ENCODE measurements at regions not wholly inside any gene's neighbourhood (a gene's known extent, or its start where the extent isn't known, plus 50 kb on each side); places are given as distances from the start of the nearest gene placed in this dataset.
A peak's percentile ranks its signal among the peaks of the same experiment; 100 is the strongest.

DNA sequence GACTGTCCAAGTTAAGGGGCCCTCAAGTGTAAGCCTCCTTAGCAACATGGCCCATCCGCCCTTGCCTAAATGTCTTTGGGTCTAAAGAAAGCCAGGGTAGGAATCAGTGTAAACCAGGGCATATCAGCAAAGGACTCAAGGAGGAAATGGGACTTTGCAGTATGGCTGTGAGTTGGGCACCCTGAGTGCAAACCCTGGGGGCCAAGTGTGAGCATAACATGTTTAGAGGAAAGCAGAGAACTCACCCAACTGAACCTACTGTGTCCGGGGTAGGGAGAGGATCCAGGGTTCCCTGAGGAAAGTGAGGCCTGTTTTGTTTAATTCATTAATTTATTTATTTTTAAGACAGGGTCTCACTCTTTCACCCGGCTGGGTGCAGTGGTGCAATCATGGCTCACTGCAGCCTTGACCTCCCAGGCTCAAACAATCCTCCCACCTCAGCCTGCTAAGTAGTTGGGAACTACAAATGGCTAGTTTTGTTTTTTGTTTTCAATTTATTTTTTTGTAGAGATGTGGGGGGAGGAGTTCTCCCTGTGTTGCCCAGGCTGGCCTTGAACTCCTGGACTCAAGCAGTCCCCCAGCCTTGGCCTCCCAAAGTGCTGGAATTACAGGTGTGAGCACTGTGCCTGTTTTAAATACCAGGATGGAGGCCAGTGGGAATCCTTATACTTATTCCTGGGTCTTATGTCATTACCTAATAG is 51.0 kb upstream of the ACTR3 start (continued):
- TF ChIP-seq CEBPG (CRISPR knock-in tag; IDR thresholded peaks at IDR 0.05), result 0 out of 2 replicates have a peak, but pooled peaks have one; percentile 26
- TF ChIP-seq ZNF234 (CRISPR knock-in tag; conservative IDR thresholded peaks at IDR 0.05), result no peak
- peak; percentile 48; the same call in 1 of the 2 replicates for TF ChIP-seq KDM1A (CRISPR knock-in tag; IDR thresholded peaks at IDR 0.05)
- peak; percentile 33 for TF ChIP-seq GATAD2A (CRISPR knock-in tag; IDR thresholded peaks at IDR 0.05)
- TF ChIP-seq TEAD3 (CRISPR knock-in tag; optimal IDR thresholded peaks at IDR 0.05; ENCODE audit: borderline replicate concordance), result peak; percentile 60
- TF ChIP-seq MTA1 (CRISPR knock-in tag; IDR thresholded peaks at IDR 0.05; ENCODE audit: borderline replicate concordance), result 0 out of 2 replicates have a peak, but pooled peaks have one; percentile 28
- 0 out of 2 replicates have a peak, but pooled peaks have one; percentile 19 for TF ChIP-seq CEBPB (IDR thresholded peaks at IDR 0.05; ENCODE audit: borderline replicate concordance, low read depth, low read length)
- TF ChIP-seq, protein P1, sequence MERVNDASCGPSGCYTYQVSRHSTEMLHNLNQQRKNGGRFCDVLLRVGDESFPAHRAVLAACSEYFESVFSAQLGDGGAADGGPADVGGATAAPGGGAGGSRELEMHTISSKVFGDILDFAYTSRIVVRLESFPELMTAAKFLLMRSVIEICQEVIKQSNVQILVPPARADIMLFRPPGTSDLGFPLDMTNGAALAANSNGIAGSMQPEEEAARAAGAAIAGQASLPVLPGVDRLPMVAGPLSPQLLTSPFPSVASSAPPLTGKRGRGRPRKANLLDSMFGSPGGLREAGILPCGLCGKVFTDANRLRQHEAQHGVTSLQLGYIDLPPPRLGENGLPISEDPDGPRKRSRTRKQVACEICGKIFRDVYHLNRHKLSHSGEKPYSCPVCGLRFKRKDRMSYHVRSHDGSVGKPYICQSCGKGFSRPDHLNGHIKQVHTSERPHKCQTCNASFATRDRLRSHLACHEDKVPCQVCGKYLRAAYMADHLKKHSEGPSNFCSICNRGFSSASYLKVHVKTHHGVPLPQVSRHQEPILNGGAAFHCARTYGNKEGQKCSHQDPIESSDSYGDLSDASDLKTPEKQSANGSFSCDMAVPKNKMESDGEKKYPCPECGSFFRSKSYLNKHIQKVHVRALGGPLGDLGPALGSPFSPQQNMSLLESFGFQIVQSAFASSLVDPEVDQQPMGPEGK (CRISPR knock-in tag; IDR thresholded peaks at IDR 0.05), result peak; percentile 39; the same call in 1 of the 2 replicates

DNA sequence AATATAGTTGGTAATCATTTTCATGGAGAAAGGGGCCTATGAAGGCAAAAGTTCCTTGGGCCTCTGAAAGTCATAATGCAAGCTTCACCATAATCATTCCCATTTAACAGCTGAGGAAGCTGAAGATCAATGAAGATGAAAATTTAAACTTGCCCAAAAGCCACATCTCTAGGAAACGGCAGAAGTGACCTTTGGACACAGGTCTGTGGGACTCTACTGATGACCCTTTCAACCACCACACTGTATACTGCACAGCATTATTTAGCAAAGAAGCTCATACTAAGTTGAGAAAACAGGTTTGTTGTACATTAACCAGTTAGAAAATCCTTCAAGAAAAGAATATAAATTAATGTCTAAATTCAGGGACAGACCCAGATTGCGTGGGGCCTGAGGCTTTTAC is 51.6 kb upstream of the ACTR3 start:
- peak overlapping the region in 1 of 3 experiments; percentile 8; a peak in 2 of 6 replicates for H3K4me3 ChIP-seq (replicated peaks in 1 of 3; ENCODE audit: insufficient read depth in 1 of 3, low read depth in 2 of 3, low read length in 3 of 3)
- H3K36me3 ChIP-seq (replicated peaks in 1 of 2; ENCODE audit: control insufficient read depth in 1 of 2, insufficient read depth in 2 of 2, low read length in 2 of 2), result no peaks in the 10 kb centered on the region
- no peaks in the 10 kb centered on the region for H3K9me3 ChIP-seq (ENCODE audit: low read length)
- H3K9ac ChIP-seq (ENCODE audit: insufficient read depth, low read depth, low read length), result no peak overlapping the region
- peak overlapping the region; percentile 67 for H3K4me2 ChIP-seq (ENCODE audit: low read depth, low read length)
- H3K79me2 ChIP-seq (ENCODE audit: insufficient read depth, low read length), result no peaks in the 10 kb centered on the region
- no peak overlapping the region for H2AFZ ChIP-seq (ENCODE audit: low read length)
- no TSS peak for BruUV-seq (replicated peaks)
- DNase-seq (ENCODE audit: low spot score), result peak; percentile 37
- H4K20me1 ChIP-seq (ENCODE audit: insufficient read depth, low read length), result no peaks in the 10 kb centered on the region
- FAIRE-seq, result no peak
- no peak overlapping the region for H3K27ac ChIP-seq (ENCODE audit: extremely low read length, insufficient read depth, low read length)
- peaks cover 32% of the 10 kb centered on the region for H3K4me1 ChIP-seq (ENCODE audit: insufficient read depth, low read length)
- in situ Hi-C loops (cut with HindIII; ENCODE audit: extremely low pct_ligation_motif_present, low pct_unique_long_range_greater_than_20kb) (no loop called here), intact Hi-C loops (cut with micrococcal nuclease; ENCODE audit: unreplicated experiment) (no loop called here)
- ATAC-seq, result peak; percentile 79
- CTCF ChIA-PET (ENCODE audit: low intra/inter-chr PET ratio, low total read pairs), result no interaction called here
- POLR2A ChIA-PET, result interaction anchor here (1.1 to 1.8 kb wide), 3 partner anchors 51 to 140 kb away, joined by 4 to 10 read pairs (median 5); partner anchors contain the start of genes ACTR3 and SLC35F5
- WGBS (ENCODE audit: low lambda C conversion rate), result 1% methylated on average over 2 of the region's 2 CpGs
- no peaks in the 10 kb centered on the region for H3K27me3 ChIP-seq (ENCODE audit: control insufficient read depth in 1 of 2, insufficient read depth in 2 of 2, low read length in 2 of 2)
- TF ChIP-seq ZNF564 (CRISPR knock-in tag; IDR thresholded peaks at IDR 0.05) (no peak), HNF4G (IDR thresholded peaks at IDR 0.05; ENCODE audit: borderline replicate concordance, low read depth, low read length) (peak; percentile 86), HNF4G (CRISPR knock-in tag; IDR thresholded peaks at IDR 0.05; ENCODE audit: borderline replicate concordance, low read depth) (no peak), HDAC1 (CRISPR knock-in tag; IDR thresholded peaks at IDR 0.05) (peak; percentile 46; the same call in 1 of the 2 replicates), RCOR2 (CRISPR knock-in tag; IDR thresholded peaks at IDR 0.05) (0 out of 2 replicates have a peak, but pooled peaks have one; percentile 34), ZNF205 (CRISPR knock-in tag; IDR thresholded peaks at IDR 0.05) (0 out of 2 replicates have a peak, but pooled peaks have one; percentile 12), MED1 (CRISPR knock-in tag; IDR thresholded peaks at IDR 0.05) (peak; percentile 24; the same call in 1 of the 2 replicates), ZNF614 (CRISPR knock-in tag; IDR thresholded peaks at IDR 0.05; ENCODE audit: borderline replicate concordance) (peak; percentile 22; the same call in 1 of the 2 replicates), ZNF160 (CRISPR knock-in tag; IDR thresholded peaks at IDR 0.05) (no peak), U2AF2 (IDR thresholded peaks at IDR 0.05; ENCODE audit: low read depth, low read length) (no peak), KLF6 (CRISPR knock-in tag; IDR thresholded peaks at IDR 0.05) (0 out of 2 replicates have a peak, but pooled peaks have one; percentile 15)
- TF ChIP-seq, protein P2, sequence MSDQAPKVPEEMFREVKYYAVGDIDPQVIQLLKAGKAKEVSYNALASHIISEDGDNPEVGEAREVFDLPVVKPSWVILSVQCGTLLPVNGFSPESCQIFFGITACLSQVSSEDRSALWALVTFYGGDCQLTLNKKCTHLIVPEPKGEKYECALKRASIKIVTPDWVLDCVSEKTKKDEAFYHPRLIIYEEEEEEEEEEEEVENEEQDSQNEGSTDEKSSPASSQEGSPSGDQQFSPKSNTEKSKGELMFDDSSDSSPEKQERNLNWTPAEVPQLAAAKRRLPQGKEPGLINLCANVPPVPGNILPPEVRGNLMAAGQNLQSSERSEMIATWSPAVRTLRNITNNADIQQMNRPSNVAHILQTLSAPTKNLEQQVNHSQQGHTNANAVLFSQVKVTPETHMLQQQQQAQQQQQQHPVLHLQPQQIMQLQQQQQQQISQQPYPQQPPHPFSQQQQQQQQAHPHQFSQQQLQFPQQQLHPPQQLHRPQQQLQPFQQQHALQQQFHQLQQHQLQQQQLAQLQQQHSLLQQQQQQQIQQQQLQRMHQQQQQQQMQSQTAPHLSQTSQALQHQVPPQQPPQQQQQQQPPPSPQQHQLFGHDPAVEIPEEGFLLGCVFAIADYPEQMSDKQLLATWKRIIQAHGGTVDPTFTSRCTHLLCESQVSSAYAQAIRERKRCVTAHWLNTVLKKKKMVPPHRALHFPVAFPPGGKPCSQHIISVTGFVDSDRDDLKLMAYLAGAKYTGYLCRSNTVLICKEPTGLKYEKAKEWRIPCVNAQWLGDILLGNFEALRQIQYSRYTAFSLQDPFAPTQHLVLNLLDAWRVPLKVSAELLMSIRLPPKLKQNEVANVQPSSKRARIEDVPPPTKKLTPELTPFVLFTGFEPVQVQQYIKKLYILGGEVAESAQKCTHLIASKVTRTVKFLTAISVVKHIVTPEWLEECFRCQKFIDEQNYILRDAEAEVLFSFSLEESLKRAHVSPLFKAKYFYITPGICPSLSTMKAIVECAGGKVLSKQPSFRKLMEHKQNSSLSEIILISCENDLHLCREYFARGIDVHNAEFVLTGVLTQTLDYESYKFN (CRISPR knock-in tag; conservative IDR thresholded peaks at IDR 0.05), result no peak; the same call in 1 of the 2 replicates
